Iris pigment epithelial cell (primary cell): ENCODE measurements at regions not wholly inside any gene's neighbourhood (a gene's known extent, or its start where the extent isn't known, plus 50 kb on each side); places are given as distances from the start of the nearest gene placed in this dataset.

Experiments used
- DNase-seq: peaks from one replicate; pipeline ENCODE4 v3.0.0-alpha.2; 2011; ENCODE audit warnings: low read depth

GRCh38 chr5:142474431-142475094 is 149.7 kb upstream of the SPRY4 start:
- DNase-seq: no peak

GRCh38 chr5:142473038-142473437 is 148.2 kb upstream of the SPRY4 start:
- no peak for DNase-seq

- DNase-seq: peak; percentile 95
These were observed 147.6 kb upstream of the SPRY4 start for GRCh38 chr5:142472306-142472951.

DNA sequence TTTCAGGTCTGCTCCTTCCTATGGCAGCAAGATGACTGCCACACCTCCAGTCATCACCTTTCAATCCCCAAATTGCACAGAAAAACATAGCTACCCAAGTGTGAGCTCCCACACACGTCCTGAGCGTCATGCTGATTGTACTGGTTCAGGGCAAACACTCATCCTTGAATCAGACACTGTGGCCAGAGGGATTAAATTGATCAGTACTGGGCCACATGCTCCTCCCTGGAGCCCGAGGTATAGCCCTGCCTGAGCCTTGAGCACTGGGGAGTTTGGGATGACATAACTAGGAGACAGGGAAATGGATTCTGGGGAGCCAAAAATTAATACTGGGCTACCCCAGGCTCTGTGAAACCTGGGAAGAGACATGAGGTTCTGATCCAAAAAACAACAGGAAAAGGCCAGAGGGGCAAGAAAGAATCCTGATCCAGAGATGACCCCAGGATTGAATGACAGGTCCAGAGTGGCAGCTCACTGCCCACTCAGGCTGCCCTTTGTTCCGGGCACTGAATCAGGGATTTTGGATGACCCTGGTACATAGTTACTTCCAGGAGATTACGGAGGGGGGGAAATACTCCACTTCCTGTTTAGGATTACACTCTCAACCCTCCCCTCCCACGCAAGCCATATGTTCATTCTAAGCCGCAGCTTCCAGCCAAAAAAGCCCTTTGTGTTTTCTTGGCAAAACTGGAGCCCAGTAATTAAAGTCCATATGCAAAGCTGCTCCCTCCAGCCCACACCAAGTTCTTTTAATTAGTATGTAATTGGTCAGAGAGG is 141.6 kb upstream of the SPRY4 start:
- DNase-seq: peak; percentile 63

DNA sequence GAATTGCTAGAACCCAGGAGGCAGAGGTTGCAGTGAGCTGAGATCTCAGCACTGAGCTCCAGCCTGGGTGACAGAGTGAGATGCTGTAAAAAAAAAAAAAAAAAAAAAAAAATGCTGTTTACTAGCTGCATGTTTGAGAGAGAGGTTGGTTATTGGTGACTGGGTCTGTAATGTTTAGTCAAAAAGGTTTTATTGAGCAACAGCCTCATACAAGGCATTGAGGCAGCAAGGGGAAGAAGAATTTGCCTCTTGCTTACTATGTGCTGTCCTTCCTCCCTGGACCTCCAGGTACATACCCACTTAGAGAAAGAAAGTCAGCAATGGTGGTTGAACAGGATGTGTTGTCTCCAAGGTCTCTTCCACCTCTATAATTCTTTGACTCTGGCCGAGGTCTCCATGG is 140.7 kb upstream of the SPRY4 start:
- DNase-seq: peak; percentile 44

DNA sequence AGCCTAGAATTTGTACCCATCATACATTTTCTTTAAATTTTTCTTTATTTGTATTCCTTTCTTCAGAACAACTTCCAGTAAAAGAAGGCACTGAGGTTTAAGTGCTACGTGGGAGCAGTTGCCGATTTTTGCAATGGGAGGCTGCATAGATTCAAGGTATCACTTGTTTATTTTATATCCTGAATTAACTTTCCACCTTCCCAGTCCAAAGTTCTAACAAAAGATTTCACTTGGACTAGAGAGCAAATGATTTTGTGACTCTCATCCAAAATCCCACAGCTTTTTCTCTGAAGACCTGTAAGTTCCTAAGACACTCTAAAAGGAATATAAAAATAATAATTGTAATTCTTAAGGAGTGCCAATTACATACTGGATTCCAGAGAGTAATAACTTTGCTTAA is 139.1 kb upstream of the SPRY4 start:
- no peak for DNase-seq

GRCh38 chr5:142461028-142461590 is 136.3 kb upstream of the SPRY4 start:
- no peak for DNase-seq

GRCh38 chr5:142459209-142459608 is 134.4 kb upstream of the SPRY4 start:
- DNase-seq: no peak

- DNase-seq: no peak
These were observed 131.0 kb upstream of the SPRY4 start for GRCh38 chr5:142455856-142456255.

GRCh38 chr5:142453932-142454331 is 129.1 kb upstream of the SPRY4 start:
- DNase-seq: no peak

- no peak for DNase-seq
These were observed 125.6 kb upstream of the SPRY4 start for GRCh38 chr5:142450419-142450818.

DNA sequence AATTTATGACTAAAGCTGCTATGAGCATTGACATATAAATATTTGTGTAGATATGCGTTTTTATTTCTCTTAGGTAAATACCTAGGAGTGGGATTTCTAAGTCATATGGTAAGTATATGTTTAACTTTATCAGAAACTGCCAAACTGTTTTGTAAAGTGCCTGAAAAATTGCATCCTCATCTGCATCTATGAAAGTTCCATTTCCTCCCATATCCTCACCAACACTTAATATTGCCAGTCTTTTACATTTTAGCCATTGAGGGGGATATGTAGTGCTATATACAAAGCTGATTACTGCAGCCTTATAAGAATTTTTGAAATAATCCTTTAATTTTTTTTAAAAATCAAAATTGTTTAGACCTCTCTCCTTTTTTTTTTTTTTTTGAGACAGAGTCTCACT is 123.1 kb upstream of the SPRY4 start:
- DNase-seq: no peak

DNA sequence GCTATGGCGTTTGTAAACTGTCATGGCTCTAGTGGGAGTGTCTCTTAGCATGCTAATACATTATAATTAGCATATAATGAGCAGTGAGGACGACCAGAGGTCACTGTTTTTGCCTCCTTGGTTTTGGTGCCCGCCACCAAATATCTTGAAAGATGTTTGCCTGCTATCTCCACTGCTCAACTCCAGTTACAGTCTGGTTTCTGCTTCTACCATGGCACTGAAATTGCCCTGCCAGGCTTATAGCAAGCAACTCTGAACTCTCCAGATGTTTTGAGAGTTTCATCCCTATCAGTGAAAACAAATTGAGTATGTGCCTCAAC is 122.1 kb upstream of the SPRY4 start:
- no peak for DNase-seq

DNA sequence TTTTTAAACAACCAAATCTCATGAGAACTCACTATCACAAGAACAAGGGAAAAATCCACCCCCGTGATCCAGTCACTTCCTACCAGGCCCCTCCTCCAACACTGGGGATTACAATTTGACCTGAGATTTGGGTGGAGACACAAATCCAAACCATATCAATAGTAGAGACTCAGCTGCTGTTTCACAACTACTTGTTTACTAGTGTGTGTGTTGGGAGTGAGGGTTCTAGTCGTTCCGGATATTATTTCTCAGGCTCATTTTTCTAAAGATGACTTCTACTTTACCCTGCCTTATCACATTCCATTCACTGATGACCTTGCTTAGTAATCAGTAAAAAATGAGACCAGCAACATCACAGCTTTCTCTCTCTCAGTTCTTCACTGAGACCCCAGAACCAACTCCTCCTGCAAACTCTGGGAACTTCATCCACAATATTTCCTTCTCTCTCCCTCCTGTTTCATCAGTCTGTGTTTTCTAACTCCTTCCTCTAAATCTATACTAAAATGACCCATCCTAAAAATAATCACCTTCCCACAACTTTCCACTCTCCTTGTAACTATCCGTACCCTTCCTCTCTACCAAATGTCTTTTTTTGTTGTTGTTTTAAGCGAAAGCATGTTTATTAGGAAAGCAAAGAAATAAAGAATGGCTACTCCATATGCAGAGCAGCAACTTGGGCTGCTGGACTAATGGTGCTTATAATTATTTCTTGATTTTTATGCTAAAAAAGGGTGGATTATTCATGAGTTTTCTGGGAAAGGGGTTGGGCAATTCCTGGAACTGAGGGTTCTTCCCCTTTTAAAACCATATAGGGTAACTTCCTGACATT is 121.5 kb upstream of the SPRY4 start:
- DNase-seq: peak; percentile 93

DNA sequence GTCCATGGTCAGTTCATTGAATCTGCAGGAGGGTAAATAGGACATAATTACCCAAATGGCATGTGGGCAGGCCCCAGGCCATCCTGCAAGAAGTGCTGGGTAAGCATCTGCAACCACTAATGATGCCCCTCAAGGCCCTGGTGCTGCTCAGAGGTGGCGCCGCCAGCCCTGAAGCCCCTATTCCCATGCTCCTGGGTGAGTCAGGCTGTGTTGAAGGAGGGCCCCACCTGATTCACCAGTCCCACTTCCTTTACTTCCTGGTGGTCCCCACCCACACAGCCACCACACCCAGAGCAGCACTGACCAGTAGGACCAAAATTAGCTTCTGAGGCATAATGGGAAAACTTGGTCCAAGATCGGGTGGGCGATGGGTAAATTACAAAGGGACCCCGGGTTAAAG is 120.4 kb upstream of the SPRY4 start:
- DNase-seq: no peak

DNA sequence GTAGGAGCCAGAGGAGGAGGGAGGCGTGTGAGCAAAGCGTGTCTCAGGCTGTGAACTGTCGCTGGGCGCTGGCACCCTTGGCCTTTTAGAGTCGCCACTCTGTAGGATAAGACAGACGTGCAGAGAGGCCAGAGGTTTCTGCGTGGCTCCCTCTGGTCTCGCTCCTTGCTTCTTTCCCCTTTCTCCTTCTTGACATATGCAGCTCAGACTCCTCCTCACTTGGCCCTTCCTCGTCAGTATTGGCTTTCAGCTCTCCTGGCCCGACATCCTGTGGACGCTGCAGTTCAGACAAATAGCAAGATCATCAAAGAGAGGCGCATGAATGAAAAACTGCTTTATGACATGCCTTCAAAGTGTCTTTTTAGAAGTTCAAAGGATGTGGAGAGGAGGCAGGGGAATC is 116.8 kb upstream of the SPRY4 start:
- DNase-seq: no peak

GRCh38 chr5:142439207-142439860 is 114.5 kb upstream of the SPRY4 start:
- DNase-seq: no peak

DNA sequence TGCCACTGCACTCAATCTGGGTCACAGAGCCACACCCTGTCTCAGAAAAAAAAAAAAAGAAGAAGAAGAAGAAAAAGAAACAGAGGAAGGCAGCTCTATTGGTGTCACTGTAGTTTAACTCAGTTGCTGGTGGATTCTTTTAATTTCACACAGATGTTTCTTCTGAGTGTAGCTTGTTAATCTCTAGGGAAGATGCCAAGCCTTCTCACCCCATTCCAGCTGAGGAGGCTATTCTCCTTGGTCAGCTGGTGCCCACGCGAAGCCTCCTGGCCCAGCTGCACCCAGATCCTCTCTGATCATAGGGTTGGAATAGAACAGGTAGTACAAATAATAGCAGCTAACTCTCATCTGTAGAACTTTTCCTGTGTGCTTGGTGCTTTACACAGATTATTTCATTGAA is 113.8 kb upstream of the SPRY4 start:
- DNase-seq: no peak

- no peak for DNase-seq
These were observed 112.7 kb upstream of the SPRY4 start for GRCh38 chr5:142437563-142437962.

- DNase-seq: no peak
These were observed 110.7 kb upstream of the SPRY4 start for GRCh38 chr5:142435410-142436115.

DNA sequence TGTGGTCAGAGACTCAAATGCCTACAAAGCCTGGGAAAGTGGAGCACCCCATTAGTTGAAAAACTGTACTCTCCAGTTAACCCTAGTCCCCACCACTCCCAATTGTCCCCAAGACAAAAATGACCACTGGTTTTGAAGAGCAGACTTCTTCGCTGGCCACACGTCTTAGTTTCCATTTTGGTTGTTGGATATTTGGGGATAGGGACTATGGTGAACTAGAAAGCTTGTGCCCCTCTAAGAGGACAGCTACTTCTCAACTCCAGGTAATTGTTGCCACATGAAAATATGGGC is 109.4 kb upstream of the SPRY4 start:
- DNase-seq: no peak
